ENCODE measurements at regions not wholly inside any gene's neighbourhood (a gene's known extent, or its start where the extent isn't known, plus 50 kb on each side); places are given as distances from the start of the nearest gene placed in this dataset.

GRCh38 chr20:48308882-48309281 is 518.9 kb downstream of the PREX1 start:
- peak overlapping the region; percentile 64 for H3K27ac Mint-ChIP-seq
- Histone ChIP-seq H3K4me3 (ENCODE audit: low read length) (no peak overlapping the region), H3K4me1 (ENCODE audit: control insufficient read depth, insufficient read depth, low read length) (no peaks in the 10 kb centered on the region), H3K27ac (ENCODE audit: low read depth, low read length) (no peak overlapping the region), H3K27me3 (ENCODE audit: control insufficient read depth, insufficient read depth, low read length, poor library complexity, severe bottlenecking) (no peaks in the 10 kb centered on the region), H3K9ac (ENCODE audit: extremely low read depth, low read length, poor library complexity, severe bottlenecking) (no peak overlapping the region), H3K9me3 (ENCODE audit: control insufficient read depth, low read length) (no peaks in the 10 kb centered on the region), H3K36me3 (ENCODE audit: control insufficient read depth, insufficient read depth, low read length) (no peaks in the 10 kb centered on the region)
- DNase-seq, result peak; percentile 85
- no peaks in the 10 kb centered on the region for H3K36me3 Mint-ChIP-seq (ENCODE audit: low read depth)
- WGBS, 2 experiments (ENCODE audit: insufficient coverage in 1 of 2, insufficient read length in 1 of 2), result 38 to 49% methylated on average over 6 of the region's 6 CpGs
- peaks cover 2% of the 10 kb centered on the region for H3K9me3 Mint-ChIP-seq
- no peak for TF ChIP-seq CTCF (conservative IDR thresholded peaks at IDR 0.05)
- peaks cover 3% of the 10 kb centered on the region for H3K27me3 Mint-ChIP-seq (ENCODE audit: insufficient read depth)
- H3K4me1 Mint-ChIP-seq, result peaks cover 7% of the 10 kb centered on the region
- H3K4me3 Mint-ChIP-seq, result no peak overlapping the region

GRCh38 chr20:48308232-48308781 is 519.5 kb downstream of the PREX1 start:
- Mint-ChIP-seq H3K9me3 (peaks cover 2% of the 10 kb centered on the region), H3K27me3 (ENCODE audit: insufficient read depth) (peaks cover 3% of the 10 kb centered on the region), H3K27ac (no peak overlapping the region), H3K36me3 (ENCODE audit: low read depth) (no peaks in the 10 kb centered on the region), H3K4me1 (peaks cover 7% of the 10 kb centered on the region), H3K4me3 (no peak overlapping the region)
- no peak overlapping the region for H3K4me3 ChIP-seq (ENCODE audit: low read length)
- TF ChIP-seq CTCF (conservative IDR thresholded peaks at IDR 0.05), result no peak
- no peaks in the 10 kb centered on the region for H3K36me3 ChIP-seq (ENCODE audit: control insufficient read depth, insufficient read depth, low read length)
- WGBS, 2 experiments (ENCODE audit: insufficient coverage in 1 of 2, insufficient read length in 1 of 2), result 89 to 100% methylated on average over 4 of the region's 4 CpGs
- H3K27me3 ChIP-seq (ENCODE audit: control insufficient read depth, insufficient read depth, low read length, poor library complexity, severe bottlenecking), result no peaks in the 10 kb centered on the region
- no peak overlapping the region for H3K9ac ChIP-seq (ENCODE audit: extremely low read depth, low read length, poor library complexity, severe bottlenecking)
- no peaks in the 10 kb centered on the region for H3K9me3 ChIP-seq (ENCODE audit: control insufficient read depth, low read length)
- DNase-seq, result no peak
- H3K4me1 ChIP-seq (ENCODE audit: control insufficient read depth, insufficient read depth, low read length), result no peaks in the 10 kb centered on the region
- no peak overlapping the region for H3K27ac ChIP-seq (ENCODE audit: low read depth, low read length)

- Mint-ChIP-seq H3K4me3 (no peak overlapping the region), H3K9me3 (peaks cover 2% of the 10 kb centered on the region), H3K4me1 (peaks cover 7% of the 10 kb centered on the region), H3K27me3 (ENCODE audit: insufficient read depth) (peaks cover 3% of the 10 kb centered on the region), H3K27ac (no peak overlapping the region), H3K36me3 (ENCODE audit: low read depth) (no peaks in the 10 kb centered on the region)
- DNase-seq, result no peak
- Histone ChIP-seq H3K9me3 (ENCODE audit: control insufficient read depth, low read length) (no peaks in the 10 kb centered on the region), H3K27me3 (ENCODE audit: control insufficient read depth, insufficient read depth, low read length, poor library complexity, severe bottlenecking) (no peaks in the 10 kb centered on the region), H3K27ac (ENCODE audit: low read depth, low read length) (no peak overlapping the region), H3K4me1 (ENCODE audit: control insufficient read depth, insufficient read depth, low read length) (no peaks in the 10 kb centered on the region), H3K9ac (ENCODE audit: extremely low read depth, low read length, poor library complexity, severe bottlenecking) (no peak overlapping the region), H3K4me3 (ENCODE audit: low read length) (no peak overlapping the region), H3K36me3 (ENCODE audit: control insufficient read depth, insufficient read depth, low read length) (no peaks in the 10 kb centered on the region)
- 92 to 93% methylated on average over 6 to 10 of the region's 10 CpGs for whole genome bisulfite sequencing, 2 experiments (ENCODE audit: insufficient coverage in 1 of 2, insufficient read length in 1 of 2)
- TF ChIP-seq CTCF (conservative IDR thresholded peaks at IDR 0.05), result no peak
Observed at GRCh38 chr20:48307277-48307676, 520.5 kb downstream of the PREX1 start.
